GM23248 (cell line): ENCODE measurements at regions not wholly inside any gene's neighbourhood (a gene's known extent, or its start where the extent isn't known, plus 50 kb on each side); places are given as distances from the start of the nearest gene placed in this dataset.

Experiments
- EZH2 ChIP-seq: fragments of 200-600 bp; sonication (generic); IDR thresholded peaks from 2 replicates; pipeline ENCODE4 v1.6.1; 2018; ENCODE audit warnings: antibody characterized with exemption, mild to moderate bottlenecking; ENCODE audit not compliant: insufficient read depth, poor library complexity, severe bottlenecking
- EZH2phosphoT487 ChIP-seq: fragments of 200-600 bp; sonication (generic); IDR thresholded peaks from 2 replicates; pipeline ENCODE4 v1.6.1; 2018; ENCODE audit warnings: antibody characterized with exemption, moderate library complexity, mild to moderate bottlenecking, low read depth; ENCODE audit not compliant: insufficient read depth

DNA sequence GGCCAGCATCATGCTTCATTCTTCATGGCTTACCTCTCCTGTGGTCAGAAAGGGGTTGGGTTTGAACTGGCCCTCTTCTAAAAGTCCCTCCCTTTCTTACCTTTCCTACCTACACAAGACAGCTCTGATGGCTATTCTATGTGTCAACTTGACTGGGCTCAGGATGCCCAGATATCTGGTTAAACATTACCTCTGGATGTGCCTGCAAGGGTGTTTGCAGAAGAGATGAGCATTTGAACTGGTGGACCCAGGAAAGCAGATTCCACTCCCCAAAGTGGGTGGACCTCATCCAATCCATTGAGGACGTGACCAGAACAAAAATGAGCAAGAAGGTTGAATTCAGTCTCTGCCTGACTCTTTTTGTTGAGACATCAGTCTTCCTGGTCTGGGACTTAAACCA is 79.0 kb upstream of the TCF7L2 start:
- no peak for TF ChIP-seq EZH2
- TF ChIP-seq EZH2phosphoT487 = no peak
